Medulla oblongata (tissue), 1 donor: ENCODE measurements at regions not wholly inside any gene's neighbourhood (a gene's known extent, or its start where the extent isn't known, plus 50 kb on each side); places are given as distances from the start of the nearest gene placed in this dataset.

Experiments used
- DNase-seq: peaks from one replicate; pipeline ENCODE4 v3.0.0-alpha.2; 2015; ENCODE audit errors: extremely low spot score

- no peak for DNase-seq
Measured at GRCh38 chr3:25041871-25042584, 386.0 kb upstream of the RARB start.

GRCh38 chr3:25043177-25043576 is 384.9 kb upstream of the RARB start:
- no peak for DNase-seq

DNA sequence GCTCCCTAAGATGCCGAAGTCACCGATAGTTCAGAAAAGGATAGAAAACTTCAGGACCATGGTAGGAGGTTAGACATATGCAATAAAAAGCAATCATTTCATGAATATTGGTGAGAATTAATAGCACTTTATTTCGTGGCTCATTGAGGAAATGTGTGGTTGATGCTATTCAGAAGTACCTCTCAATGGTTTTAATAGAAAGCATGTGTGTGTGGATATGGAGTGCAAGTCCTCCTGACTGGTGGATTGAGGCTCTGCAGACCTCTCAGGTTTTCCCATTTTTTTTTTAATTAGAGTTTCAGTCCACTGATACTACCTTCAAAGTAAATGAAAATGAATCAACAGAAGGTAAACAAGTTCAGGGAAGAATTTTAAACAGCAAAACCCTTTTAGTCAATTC is 384.3 kb upstream of the RARB start:
- no peak for DNase-seq

- peak; percentile 89 for DNase-seq
Measured at GRCh38 chr3:25044762-25045710, 383.0 kb upstream of the RARB start.

GRCh38 chr3:25046911-25047771 is 380.9 kb upstream of the RARB start:
- no peak for DNase-seq

DNA sequence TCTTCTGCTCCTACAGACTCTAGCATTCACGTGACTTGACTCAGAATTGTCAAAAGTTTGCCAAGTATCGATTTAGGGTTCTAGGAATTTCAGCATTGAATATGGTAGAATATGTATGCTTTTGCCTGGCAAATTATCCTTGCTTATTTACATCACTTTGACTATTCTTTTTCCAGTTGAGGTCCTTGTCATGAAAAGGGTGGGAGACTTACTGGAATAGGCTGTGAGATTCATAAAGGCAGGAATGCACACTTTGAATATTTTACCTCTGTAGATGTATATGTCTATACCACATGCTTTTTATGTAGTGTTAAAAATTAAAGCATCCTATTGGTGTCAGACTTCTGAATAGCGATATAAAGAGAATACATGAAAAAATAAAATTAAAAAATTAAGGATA is 378.8 kb upstream of the RARB start:
- no peak for DNase-seq

GRCh38 chr3:25053360-25053759 is 374.7 kb upstream of the RARB start:
- no peak for DNase-seq

DNA sequence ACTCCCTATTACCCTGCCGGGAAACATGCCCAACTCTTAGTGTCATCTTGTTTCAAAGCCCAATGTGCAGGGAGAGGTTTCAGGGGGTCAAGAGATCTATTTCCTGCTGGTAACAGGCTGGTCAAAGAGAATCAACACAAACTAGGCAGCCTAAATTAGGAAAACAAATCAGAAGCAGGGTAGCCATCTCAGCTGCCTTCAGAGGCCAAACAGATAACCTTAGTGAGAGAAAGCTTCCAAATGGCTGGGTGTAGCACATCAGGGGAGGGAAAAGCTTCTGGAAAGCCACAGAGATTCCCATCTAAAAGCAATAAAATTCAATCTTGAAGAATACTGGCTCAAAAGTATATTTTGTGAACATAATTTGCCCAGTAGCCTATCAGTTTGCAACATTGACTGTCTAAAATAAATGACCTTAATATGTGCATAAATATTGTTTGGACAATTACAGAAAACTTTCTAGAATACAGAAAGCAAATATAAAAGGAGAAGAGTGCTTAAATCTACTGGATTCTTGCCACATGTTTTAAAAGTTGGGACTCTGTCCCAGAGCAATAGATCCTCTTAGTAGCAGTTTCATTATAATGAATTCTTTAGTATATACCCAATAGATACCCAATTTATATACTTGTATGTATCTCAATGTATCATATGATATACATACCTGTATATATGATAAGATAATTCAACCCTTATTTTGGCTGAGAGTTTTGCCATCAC is 371.9 kb upstream of the RARB start:
- DNase-seq: no peak

GRCh38 chr3:25056803-25057351 is 371.2 kb upstream of the RARB start:
- no peak for DNase-seq

DNA sequence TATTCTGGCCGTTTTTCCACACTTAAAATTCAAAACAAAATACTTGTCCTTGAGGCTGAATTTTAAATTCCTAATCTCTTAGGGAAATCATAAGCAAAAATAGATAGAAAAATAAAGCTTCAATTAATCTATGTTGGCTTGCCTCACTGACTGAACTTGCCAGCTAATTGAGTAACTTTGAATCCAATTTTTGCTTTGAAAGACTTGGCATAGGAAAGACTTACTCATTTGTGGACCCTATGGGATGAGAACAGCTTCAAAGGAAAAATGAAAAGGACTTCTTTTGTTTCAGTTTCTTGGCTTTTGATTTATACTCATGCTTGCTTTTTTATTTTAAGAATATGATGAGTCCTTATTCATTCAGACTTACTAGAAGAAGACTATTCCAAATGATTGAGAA is 370.7 kb upstream of the RARB start:
- no peak for DNase-seq

DNA sequence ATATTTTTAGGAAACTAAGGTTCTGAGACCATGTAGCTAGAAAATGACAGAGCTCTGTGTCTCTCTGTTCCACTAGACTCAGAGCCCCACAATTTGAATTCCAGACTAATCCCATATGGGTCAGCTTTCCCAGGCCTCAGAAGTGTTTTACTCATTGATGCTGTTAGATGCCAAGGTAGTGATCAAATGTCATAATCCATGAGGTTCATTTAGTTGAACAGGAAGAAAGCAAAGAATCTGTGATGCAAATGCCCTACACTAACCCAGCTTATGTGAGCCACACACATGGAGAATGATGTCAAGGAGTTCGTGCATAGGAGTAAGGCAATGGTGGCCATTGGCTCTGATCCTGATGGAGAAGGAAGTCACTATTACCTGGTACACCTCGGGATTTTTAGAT is 363.4 kb upstream of the RARB start:
- DNase-seq: no peak

DNA sequence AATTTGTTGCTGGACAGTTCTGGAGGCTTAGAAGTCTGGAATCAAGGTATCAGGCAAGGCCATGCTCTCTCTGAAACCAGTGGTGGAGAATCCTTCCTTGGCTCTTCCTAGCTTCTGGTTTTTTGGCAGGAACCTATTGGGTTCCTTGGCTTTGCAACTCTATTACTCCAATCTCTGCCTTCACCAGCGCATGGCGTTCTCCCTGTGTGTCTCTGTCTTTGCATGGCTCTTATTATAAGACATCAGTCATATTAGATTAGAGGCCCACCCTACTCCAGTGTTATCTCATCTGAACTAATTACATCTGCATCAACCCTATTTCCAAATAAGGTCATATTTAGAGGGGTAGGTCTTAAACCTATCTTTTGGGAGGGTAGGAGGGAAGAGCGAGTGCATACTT is 358.1 kb upstream of the RARB start:
- DNase-seq: no peak

DNA sequence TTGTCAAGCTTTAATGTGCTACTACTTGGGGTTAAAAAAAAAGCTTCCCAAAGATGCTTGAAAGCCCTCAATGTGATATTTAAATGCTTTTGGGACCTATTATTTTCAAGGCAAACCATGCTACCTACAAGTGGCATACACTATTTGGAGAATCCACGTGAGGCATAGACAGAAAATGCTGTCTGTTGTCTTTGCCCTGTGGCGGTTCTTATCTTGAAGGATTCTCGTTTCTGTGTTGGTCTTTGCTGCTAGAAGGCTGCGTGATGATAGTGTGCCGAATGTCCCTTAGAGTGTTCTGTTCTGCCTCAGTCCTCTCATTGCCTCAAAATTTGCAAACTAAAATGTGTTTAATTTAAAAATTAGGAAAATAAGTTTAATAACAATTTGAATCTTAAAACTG is 356.2 kb upstream of the RARB start:
- DNase-seq: no peak

DNA sequence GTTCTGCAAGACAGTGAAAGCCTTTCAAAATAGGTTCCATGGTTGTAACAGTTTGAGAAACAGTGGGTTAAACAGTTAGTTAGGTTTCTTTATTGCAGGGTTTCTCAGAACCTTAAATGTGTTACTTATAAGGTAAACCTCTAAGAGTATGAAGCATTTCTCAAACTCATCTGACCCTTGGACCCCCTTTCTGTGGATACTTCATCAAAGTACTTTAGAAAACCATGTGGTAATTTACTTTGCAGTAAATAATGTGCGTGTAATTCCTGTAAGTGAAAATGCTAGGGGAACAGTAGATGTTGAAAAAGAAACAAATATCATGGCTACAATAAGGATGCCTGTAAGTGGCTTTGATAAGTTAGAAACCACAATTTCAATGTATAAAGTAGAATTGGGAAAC is 354.6 kb upstream of the RARB start:
- DNase-seq: no peak

- DNase-seq: no peak
Measured at GRCh38 chr3:25074149-25074548, 353.9 kb upstream of the RARB start.

DNA sequence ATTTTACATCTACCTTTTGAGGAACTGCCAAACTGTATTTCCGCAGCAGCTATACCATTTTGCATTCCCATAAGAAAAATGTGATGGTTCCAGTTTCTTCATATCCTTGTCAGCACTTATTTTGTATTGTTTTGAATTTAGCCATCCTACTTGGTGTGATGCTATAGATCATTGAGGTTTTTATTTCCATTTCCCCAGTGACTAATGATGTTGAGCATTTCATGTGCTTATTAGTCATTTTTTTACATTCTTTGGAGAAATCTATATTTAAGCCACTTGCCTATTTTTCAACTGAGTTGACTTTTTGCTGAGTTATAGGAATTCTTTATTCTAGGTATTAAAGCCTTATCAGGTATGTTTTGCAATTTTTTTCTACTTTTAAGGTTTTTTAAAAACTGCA is 347.6 kb upstream of the RARB start:
- DNase-seq: no peak

- DNase-seq: no peak
Measured at GRCh38 chr3:25084016-25084415, 344.0 kb upstream of the RARB start.

DNA sequence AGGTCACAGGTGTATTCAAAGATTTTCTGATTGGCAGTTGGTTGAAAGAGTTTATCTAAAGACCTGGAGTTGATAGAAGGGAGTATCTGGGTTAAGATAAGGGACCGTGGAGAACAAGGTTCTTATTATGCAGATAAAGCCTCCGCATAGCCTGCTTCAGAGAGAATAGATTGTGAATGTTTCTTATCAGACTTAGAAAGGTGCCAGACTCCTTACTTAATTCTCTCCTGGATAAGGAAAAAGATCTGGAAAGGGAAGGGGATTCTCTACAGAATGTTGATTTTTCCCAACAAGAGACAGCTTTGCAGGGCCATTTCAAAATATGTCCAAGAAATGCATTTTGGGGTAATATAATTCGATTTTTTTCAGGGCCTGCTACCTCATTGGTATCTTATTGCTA is 341.3 kb upstream of the RARB start:
- no peak for DNase-seq

GRCh38 chr3:25088284-25088683 is 339.8 kb upstream of the RARB start:
- no peak for DNase-seq

DNA sequence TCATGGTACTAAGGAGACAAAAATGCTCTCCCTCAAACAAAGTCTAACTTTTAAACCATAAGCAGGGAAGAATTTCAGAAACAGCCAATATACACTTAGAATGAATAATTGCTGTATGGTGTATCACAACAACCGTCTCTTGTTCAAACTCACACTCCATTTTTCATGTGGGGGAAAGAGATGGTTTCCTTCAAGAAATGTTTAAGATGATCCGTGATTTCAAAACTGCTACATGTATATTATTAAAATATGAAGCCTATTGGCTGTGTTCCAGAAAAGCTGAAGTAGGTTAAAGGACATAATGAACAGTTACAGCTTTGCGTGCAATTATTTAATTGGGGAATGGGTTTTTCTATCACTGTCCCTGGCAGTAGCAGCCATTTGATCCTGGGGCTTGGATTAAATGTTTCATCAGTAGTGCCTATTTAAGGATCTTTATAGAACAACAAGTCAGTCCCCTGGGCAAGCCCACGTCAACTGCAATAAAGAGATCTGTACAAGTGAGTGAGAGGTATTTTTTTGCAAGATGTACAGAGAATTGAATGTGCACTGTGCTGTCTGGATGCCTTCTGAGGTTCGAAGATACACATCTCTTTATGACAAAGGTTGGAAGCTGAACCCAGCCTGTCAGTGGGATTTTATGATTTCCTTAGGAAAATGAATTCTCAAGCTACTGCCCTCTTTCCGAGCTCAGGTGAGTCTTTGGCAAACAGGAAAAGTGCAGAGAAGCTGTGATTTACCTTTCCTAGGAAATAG is 337.2 kb upstream of the RARB start:
- DNase-seq: no peak
